OCI-LY1 (cell line): ENCODE measurements at regions not wholly inside any gene's neighbourhood (a gene's known extent, or its start where the extent isn't known, plus 50 kb on each side); places are given as distances from the start of the nearest gene placed in this dataset.

Experiments
- H2AFZ ChIP-seq: fragments of 200-600 bp; sonication (generic), shearing (Covaris generic); 2 replicates; pipeline ENCODE4 v1.6.0; 2014; ENCODE audit warnings: antibody characterized with exemption, mild to moderate bottlenecking, low read length
- H3F3A ChIP-seq: fragments of 200-600 bp; sonication (generic), shearing (Covaris generic); 2 replicates; pipeline ENCODE4 v1.6.0; 2014; ENCODE audit warnings: mild to moderate bottlenecking, antibody characterized with exemption, low read length, moderate library complexity; ENCODE audit not compliant: insufficient read depth
- H3K27ac ChIP-seq: fragments of 200-600 bp; sonication (generic); 2 replicates; pipeline ENCODE4 v1.5.1; 2014; ENCODE audit warnings: low read length, mixed run types, mild to moderate bottlenecking, low read depth; ENCODE audit not compliant: poor library complexity, severe bottlenecking
- H3K27me3 ChIP-seq: fragments of 200-600 bp; sonication (generic); 2 replicates; pipeline ENCODE4 v1.6.0; 2014; ENCODE audit warnings: antibody characterized with exemption, mild to moderate bottlenecking, low read length, moderate library complexity; ENCODE audit not compliant: insufficient read depth
- H3K36me3 ChIP-seq: fragments of 200-600 bp; sonication (generic); 2 replicates; pipeline ENCODE4 v1.6.1; 2014; ENCODE audit warnings: mild to moderate bottlenecking, antibody characterized with exemption, low read length, moderate library complexity, mixed read lengths; ENCODE audit not compliant: insufficient read depth
- H3K4me1 ChIP-seq: fragments of 200-600 bp; sonication (generic); 2 replicates; pipeline ENCODE4 v1.5.1; 2014; ENCODE audit warnings: mild to moderate bottlenecking, low read length, moderate library complexity; ENCODE audit not compliant: insufficient read depth, severe bottlenecking
- H3K4me2 ChIP-seq: fragments of 200-600 bp; sonication (generic), shearing (Covaris generic); 2 replicates; pipeline ENCODE4 v1.6.1; 2014; ENCODE audit warnings: low read length
- H3K4me3 ChIP-seq: fragments of 200-600 bp; sonication (generic); 2 replicates; pipeline ENCODE4 v1.5.1; 2014; ENCODE audit warnings: low read length, low read depth, mild to moderate bottlenecking, mixed read lengths; ENCODE audit not compliant: poor library complexity, severe bottlenecking
- H3K79me2 ChIP-seq: fragments of 200-600 bp; shearing (Covaris generic); 2 replicates; pipeline ENCODE4 v1.6.1; 2016; ENCODE audit warnings: mixed run types, low read length, mixed read lengths; ENCODE audit not compliant: insufficient read depth
- H3K9ac ChIP-seq: fragments of 200-600 bp; sonication (generic), shearing (Covaris generic); 2 replicates; pipeline ENCODE4 v1.6.1; 2014; ENCODE audit warnings: mild to moderate bottlenecking, low read length, mixed read lengths
- H3K9me2 ChIP-seq: fragments of 200-600 bp; sonication (generic), shearing (Covaris generic); 2 replicates; pipeline ENCODE4 v1.6.1; 2014; ENCODE audit warnings: low read depth, mild to moderate bottlenecking, low read length, mixed read lengths
- H3K9me3 ChIP-seq: fragments of 200-600 bp; shearing (Covaris generic); 2 replicates; pipeline ENCODE4 v1.6.1; 2014; ENCODE audit warnings: low read length, mixed read lengths
- H4K20me1 ChIP-seq: fragments of 200-600 bp; sonication (generic), shearing (Covaris generic); 2 replicates; pipeline ENCODE4 v1.6.0; 2016; ENCODE audit warnings: mild to moderate bottlenecking, low read length; ENCODE audit not compliant: insufficient read depth
- CTCF ChIP-seq: fragments of 200-600 bp; sonication (generic), shearing (Covaris generic); IDR thresholded peaks from 2 replicates; pipeline ENCODE4 v1.5.1; 2017; ENCODE audit warnings: mild to moderate bottlenecking, antibody characterized with exemption, low read length, moderate library complexity, mixed read lengths
- EZH2 ChIP-seq: fragments of 200-600 bp; sonication (generic), shearing (Covaris generic); IDR thresholded peaks from 2 replicates; pipeline ENCODE4 v1.8.0; 2017; ENCODE audit warnings: borderline replicate concordance, mixed run types, mild to moderate bottlenecking, antibody characterized with exemption, low read length, moderate library complexity, mixed read lengths

GRCh38 chr1:177377866-177378265 is 207.1 kb downstream of the BRINP2 start:
- H2AFZ ChIP-seq: no peak overlapping the region

GRCh38 chr1:177368255-177368654 is 197.5 kb downstream of the BRINP2 start:
- no peak overlapping the region for H3K9ac ChIP-seq
- no peaks in the 10 kb centered on the region for H3K4me1 ChIP-seq
- no peaks in the 10 kb centered on the region for H3K79me2 ChIP-seq
- no peak overlapping the region for H3K4me2 ChIP-seq
- H3K27ac ChIP-seq: no peak overlapping the region
- H3F3A ChIP-seq: no peaks in the 10 kb centered on the region
- TF ChIP-seq EZH2 (no peak), CTCF (no peak)
- no peaks in the 10 kb centered on the region for H3K9me2 ChIP-seq
- no peak overlapping the region for H3K4me3 ChIP-seq
- H3K9me3 ChIP-seq: no peaks in the 10 kb centered on the region
- H4K20me1 ChIP-seq: no peaks in the 10 kb centered on the region
- no peaks in the 10 kb centered on the region for H3K27me3 ChIP-seq
- H2AFZ ChIP-seq: no peak overlapping the region
- H3K36me3 ChIP-seq: no peaks in the 10 kb centered on the region

More at GRCh38 chr1:177377866-177378265, 207.1 kb downstream of the BRINP2 start:
- no peaks in the 10 kb centered on the region for H3K36me3 ChIP-seq
- H3K4me3 ChIP-seq: no peak overlapping the region
- H3K79me2 ChIP-seq: no peaks in the 10 kb centered on the region
- no peaks in the 10 kb centered on the region for H3K9me3 ChIP-seq
- no peaks in the 10 kb centered on the region for H3K9me2 ChIP-seq
- no peak overlapping the region for H3K27ac ChIP-seq
- no peaks in the 10 kb centered on the region for H3K4me1 ChIP-seq
- no peaks in the 10 kb centered on the region for H3F3A ChIP-seq
- TF ChIP-seq EZH2: no peak
- no peaks in the 10 kb centered on the region for H4K20me1 ChIP-seq
- no peak overlapping the region for H3K9ac ChIP-seq
- H3K27me3 ChIP-seq: no peaks in the 10 kb centered on the region
- H3K4me2 ChIP-seq: no peak overlapping the region

GRCh38 chr1:177366091-177366490 is 195.3 kb downstream of the BRINP2 start:
- H3K4me3 ChIP-seq: no peak overlapping the region
- H3K27me3 ChIP-seq: no peaks in the 10 kb centered on the region
- H3K9me2 ChIP-seq: no peaks in the 10 kb centered on the region
- H3K4me1 ChIP-seq: no peaks in the 10 kb centered on the region
- H3K9ac ChIP-seq: no peak overlapping the region
- no peaks in the 10 kb centered on the region for H3K79me2 ChIP-seq
- no peak for TF ChIP-seq EZH2
- TF ChIP-seq CTCF: no peak
- H3F3A ChIP-seq: no peaks in the 10 kb centered on the region
- H4K20me1 ChIP-seq: no peaks in the 10 kb centered on the region
- no peak overlapping the region for H3K4me2 ChIP-seq
- no peak overlapping the region for H3K27ac ChIP-seq
- H3K9me3 ChIP-seq: no peaks in the 10 kb centered on the region
- H2AFZ ChIP-seq: no peak overlapping the region
- no peaks in the 10 kb centered on the region for H3K36me3 ChIP-seq

GRCh38 chr1:177360791-177361190 is 190.0 kb downstream of the BRINP2 start:
- Histone ChIP-seq H4K20me1 (no peaks in the 10 kb centered on the region), H3K9me2 (no peaks in the 10 kb centered on the region), H3K9ac (no peak overlapping the region), H3K27me3 (no peaks in the 10 kb centered on the region), H3K27ac (no peak overlapping the region), H3K4me1 (no peaks in the 10 kb centered on the region), H3K9me3 (no peaks in the 10 kb centered on the region), H2AFZ (no peak overlapping the region), H3F3A (no peaks in the 10 kb centered on the region), H3K4me3 (no peak overlapping the region), H3K4me2 (no peak overlapping the region), H3K36me3 (no peaks in the 10 kb centered on the region), H3K79me2 (no peaks in the 10 kb centered on the region)
- TF ChIP-seq CTCF: no peak
- no peak for TF ChIP-seq EZH2
